Panc1 (cell line): ENCODE measurements at regions not wholly inside any gene's neighbourhood (a gene's known extent, or its start where the extent isn't known, plus 50 kb on each side); places are given as distances from the start of the nearest gene placed in this dataset.

Source experiments
- ATAC-seq: fragments of 200-7000 bp; cut with Tn5 transposase; 2 replicates; pipeline ENCODE4 v1.9.1; 2020; ENCODE audit warnings: mild to moderate bottlenecking, moderate library complexity
- BruUV-seq: library from RNA; stranded (reverse); fragments of 400-500 nt; replicated peaks from 2 replicates; lab custom pipeline; 2021; lab: Mats Ljungman, UMichigan
- CTCF ChIA-PET: fragments of 300-600 bp; sonication (Branson Sonifier 250); formaldehyde crosslinking; loops from one replicate; lab custom pipeline; 2022; ENCODE audit warnings: antibody characterized with exemption; lab: Charles Lee
- POLR2A ChIA-PET: fragments of 300-600 bp; sonication (Branson Sonifier 250); formaldehyde crosslinking; loops from one replicate; lab custom pipeline; 2022; ENCODE audit warnings: antibody characterized with exemption; lab: Charles Lee
- DNase-seq: peaks from one replicate; pipeline ENCODE4 v3.0.0-alpha.2; 2010; ENCODE audit warnings: low read depth, low spot score
- H3K27ac ChIP-seq: 2 replicates; pipeline ENCODE4 v1.5.1; 2011; ENCODE audit warnings: mild to moderate bottlenecking, low read length, inconsistent platforms
- H3K27me3 ChIP-seq: fragments of 200-500 bp; sonication (Bioruptor generic); 2 replicates; pipeline ENCODE4 v1.6.0; 2014; ENCODE audit warnings: low read length, inconsistent platforms; ENCODE audit not compliant: control insufficient read depth, insufficient read depth
- H3K36me3 ChIP-seq: fragments of 200-500 bp; sonication (Bioruptor generic); 2 replicates; pipeline ENCODE4 v1.5.1; 2014; ENCODE audit warnings: inconsistent platforms, mild to moderate bottlenecking, low read length, moderate library complexity; ENCODE audit not compliant: control insufficient read depth, insufficient read depth
- H3K4me1 ChIP-seq: 2 replicates; pipeline ENCODE4 v1.5.1; 2011; ENCODE audit warnings: inconsistent platforms, mild to moderate bottlenecking, low read length, moderate library complexity; ENCODE audit not compliant: control insufficient read depth, insufficient read depth
- H3K4me3 ChIP-seq, 2 experiments: 2 replicates each; pipeline ENCODE4 v1.5.1; 2011 to 2012; ENCODE audit warnings: low read depth in 2 of 2, low read length in 2 of 2, mild to moderate bottlenecking in 2 of 2, inconsistent platforms in 1 of 2, moderate library complexity in 1 of 2
- H3K9me3 ChIP-seq: fragments of 200-500 bp; sonication (Bioruptor generic); 2 replicates; pipeline ENCODE4 v1.5.1; 2014; ENCODE audit warnings: low read depth, mild to moderate bottlenecking, inconsistent platforms, low read length, moderate library complexity; ENCODE audit not compliant: control insufficient read depth, insufficient read depth
- CTCF ChIP-seq: fragments of 450-650 bp; IDR thresholded peaks from 2 replicates; pipeline ENCODE4 v1.5.1; 2017; ENCODE audit warnings: mild to moderate bottlenecking
- POLR2AphosphoS5 ChIP-seq: IDR thresholded peaks from 2 replicates; pipeline ENCODE4 v1.6.1; 2012; ENCODE audit warnings: mild to moderate bottlenecking, low read depth, low read length, moderate library complexity
- REST ChIP-seq, 2 experiments: IDR thresholded peaks; 2 replicates each; pipeline ENCODE4 v1.6.1; 2011 to 2012; ENCODE audit warnings: low read depth in 2 of 2, control low read depth in 1 of 2, low read length in 1 of 2, mild to moderate bottlenecking in 1 of 2, moderate library complexity in 1 of 2; ENCODE audit not compliant: insufficient read depth in 1 of 2
- SIN3A ChIP-seq: IDR thresholded peaks from 2 replicates; pipeline ENCODE4 v1.6.1; 2012; ENCODE audit warnings: low read depth, mild to moderate bottlenecking, low read length, moderate library complexity, borderline replicate concordance; ENCODE audit not compliant: insufficient read depth
- TCF7L2 ChIP-seq: IDR thresholded peaks from 2 replicates; pipeline ENCODE4 v1.6.1; 2011; ENCODE audit warnings: mild to moderate bottlenecking, low read depth, low read length, inconsistent platforms
- in situ Hi-C: cut with HindIII; loops from 2 replicates; pipeline ENCODE4 v1.10.0; 2016; ENCODE audit warnings: low sequenced_read_pairs, low pct_unique_long_range_greater_than_20kb
- intact Hi-C: fragments of 100-400 bp; cut with micrococcal nuclease; formaldehyde crosslinking; loops from one replicate; pipeline ENCODE4 v1.10.0; 2022; ENCODE audit not compliant: unreplicated experiment

- H3K27ac ChIP-seq = no peak overlapping the region
- no peak overlapping the region for H3K4me3 ChIP-seq
- ATAC-seq (no peak), DNase-seq (no peak)
- H3K36me3 ChIP-seq = no peaks in the 10 kb centered on the region
- no TSS peak for BruUV-seq
- H3K9me3 ChIP-seq = no peaks in the 10 kb centered on the region
- ChIA-PET CTCF (no interaction called here), POLR2A (no interaction called here)
- peaks cover 3% of the 10 kb centered on the region; the same call in 1 of the 2 replicates for H3K4me1 ChIP-seq
- TF ChIP-seq CTCF (no peak), REST (IDR thresholded peaks at IDR 0.05; ENCODE audit: insufficient read depth in 1 of 2, low read depth in 2 of 2, low read length in 1 of 2) (no peak), POLR2AphosphoS5 (no peak), TCF7L2 (no peak)
- in situ Hi-C loops (no loop called here), intact Hi-C loops (no loop called here)
- H3K27me3 ChIP-seq = no peaks in the 10 kb centered on the region
These were observed 105.5 kb upstream of the ZNF438 start for GRCh38 chr10:31136930-31137885.

- peaks cover 3% of the 10 kb centered on the region; the same call in 1 of the 2 replicates for H3K4me1 ChIP-seq
- no peaks in the 10 kb centered on the region for H3K27me3 ChIP-seq
- ChIA-PET CTCF (no interaction called here), POLR2A (no interaction called here)
- intact Hi-C loops (no loop called here), in situ Hi-C loops (no loop called here)
- H3K27ac ChIP-seq = no peak overlapping the region
- TF ChIP-seq POLR2AphosphoS5 = no peak
- no peak for TF ChIP-seq CTCF
- no peak for TF ChIP-seq REST (IDR thresholded peaks at IDR 0.05; ENCODE audit: insufficient read depth in 1 of 2, low read depth in 2 of 2, low read length in 1 of 2)
- no peak for TF ChIP-seq TCF7L2
- no peak for TF ChIP-seq SIN3A
- BruUV-seq = no TSS peak
- ATAC-seq = no peak
- no peaks in the 10 kb centered on the region for H3K36me3 ChIP-seq
- no peaks in the 10 kb centered on the region for H3K9me3 ChIP-seq
- no peak for DNase-seq
- no peak overlapping the region for H3K4me3 ChIP-seq
These were observed 106.4 kb upstream of the ZNF438 start for GRCh38 chr10:31138026-31138553.
